Natural killer cell (primary cell): ENCODE measurements at regions not wholly inside any gene's neighbourhood (a gene's known extent, or its start where the extent isn't known, plus 50 kb on each side); places are given as distances from the start of the nearest gene placed in this dataset.

Experiments used
- ATAC-seq, 3 donors: fragments of 150-1000 bp in 2 of 3; fragments of 200-7000 bp in 1 of 3; cut with Tn5 transposase; 1 replicate in 1 of 3; 2 replicates in 2 of 3; pipeline ENCODE4 v1.10.0; 2021; ENCODE audit warnings: mild to moderate bottlenecking in 2 of 3, moderate library complexity in 2 of 3
- DNase-seq, 2 donors: peaks; one replicate each; pipeline versions ENCODE4 v3.0.0 to v3.0.0-alpha.2; 2013 to 2021; ENCODE audit warnings: mixed read lengths in 1 of 2
- H3K27ac ChIP-seq: one replicate; pipeline ENCODE4 v1.5.1; 2013; ENCODE audit warnings: mild to moderate bottlenecking, low read length
- H3K27me3 ChIP-seq: one replicate; pipeline ENCODE4 v1.6.1; 2013; ENCODE audit warnings: low read length; ENCODE audit not compliant: control insufficient read depth, insufficient read depth
- H3K36me3 ChIP-seq: one replicate; pipeline ENCODE4 v1.6.1; 2013; ENCODE audit warnings: low read length; ENCODE audit not compliant: control insufficient read depth, insufficient read depth
- H3K4me1 ChIP-seq: one replicate; pipeline ENCODE4 v1.6.1; 2013; ENCODE audit warnings: low read length; ENCODE audit not compliant: control insufficient read depth, insufficient read depth
- H3K4me3 ChIP-seq: one replicate; pipeline ENCODE4 v1.5.1; 2013; ENCODE audit warnings: low read length
- H3K9me3 ChIP-seq: one replicate; pipeline ENCODE4 v1.6.1; 2013; ENCODE audit warnings: low read length; ENCODE audit not compliant: control insufficient read depth, insufficient read depth
- H3K27ac Mint-ChIP-seq, 2 donors: one replicate each; pipeline ENCODE4 v1.8.0; 2022; ENCODE audit warnings: mild to moderate bottlenecking in 2 of 2, mixed read lengths in 2 of 2, moderate library complexity in 1 of 2
- H3K27me3 Mint-ChIP-seq, 2 donors: one replicate each; pipeline ENCODE4 v1.8.0; 2022; ENCODE audit warnings: low read depth in 2 of 2, mixed read lengths in 2 of 2
- H3K36me3 Mint-ChIP-seq: one replicate; pipeline ENCODE4 v1.8.0; 2022; ENCODE audit warnings: mixed read lengths
- H3K4me1 Mint-ChIP-seq, 2 donors: one replicate each; pipeline ENCODE4 v1.8.0; 2022; ENCODE audit warnings: mixed read lengths in 2 of 2
- H3K4me3 Mint-ChIP-seq: one replicate; pipeline ENCODE4 v1.8.0; 2022; ENCODE audit warnings: mild to moderate bottlenecking, moderate library complexity, mixed read lengths
- H3K9me3 Mint-ChIP-seq, 2 donors: one replicate each; pipeline ENCODE4 v1.8.0; 2022; ENCODE audit warnings: mixed read lengths in 2 of 2
- WGBS: methylation state at CpG from one replicate; pipeline ENCODE4 v1.1.7; 2013; ENCODE audit warnings: missing lambda C conversion rate; ENCODE audit not compliant: insufficient coverage; 5-methylcytosine and 5-hydroxymethylcytosine counted together
- intact Hi-C: fragments of 100-400 bp; cut with micrococcal nuclease; formaldehyde crosslinking; loops from one replicate; pipeline ENCODE4 v1.14.2; 2022
- TF ChIP-seq, protein P1 (sequence below): fragments of 200-600 bp; IDR thresholded peaks from one replicate; pipeline ENCODE4 v1.8.0; 2022; ENCODE audit warnings: antibody characterized with exemption

DNA sequence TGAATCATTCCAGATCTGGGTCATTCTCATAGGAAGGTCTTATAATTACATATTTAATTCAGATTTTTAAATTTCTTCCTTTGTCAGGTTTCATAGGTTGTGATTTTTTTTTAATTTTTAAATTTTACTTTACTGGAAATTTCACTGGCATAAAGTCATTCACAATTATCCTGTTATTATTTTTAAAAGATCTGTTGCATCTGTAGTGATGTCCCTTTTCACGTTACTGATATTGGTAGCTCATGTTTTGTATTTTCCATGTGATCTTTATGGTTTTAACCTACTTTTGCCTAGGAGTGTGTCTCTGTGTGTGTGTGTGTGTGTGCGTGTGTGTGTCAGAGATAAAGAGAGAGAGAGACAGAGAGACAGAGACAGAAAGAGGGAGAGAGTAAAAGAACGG lies 216.6 kb upstream of the KCNJ16 start:
- Mint-ChIP-seq H3K27ac (no peak overlapping the region), H3K9me3 (peaks cover 2 to 5% of the 10 kb centered on the region in 2 donors), H3K4me3 (no peak overlapping the region), H3K27me3 (no peaks in the 10 kb centered on the region), H3K4me1 (no peaks in the 10 kb centered on the region), H3K36me3 (no peaks in the 10 kb centered on the region)
- TF ChIP-seq, protein P1, sequence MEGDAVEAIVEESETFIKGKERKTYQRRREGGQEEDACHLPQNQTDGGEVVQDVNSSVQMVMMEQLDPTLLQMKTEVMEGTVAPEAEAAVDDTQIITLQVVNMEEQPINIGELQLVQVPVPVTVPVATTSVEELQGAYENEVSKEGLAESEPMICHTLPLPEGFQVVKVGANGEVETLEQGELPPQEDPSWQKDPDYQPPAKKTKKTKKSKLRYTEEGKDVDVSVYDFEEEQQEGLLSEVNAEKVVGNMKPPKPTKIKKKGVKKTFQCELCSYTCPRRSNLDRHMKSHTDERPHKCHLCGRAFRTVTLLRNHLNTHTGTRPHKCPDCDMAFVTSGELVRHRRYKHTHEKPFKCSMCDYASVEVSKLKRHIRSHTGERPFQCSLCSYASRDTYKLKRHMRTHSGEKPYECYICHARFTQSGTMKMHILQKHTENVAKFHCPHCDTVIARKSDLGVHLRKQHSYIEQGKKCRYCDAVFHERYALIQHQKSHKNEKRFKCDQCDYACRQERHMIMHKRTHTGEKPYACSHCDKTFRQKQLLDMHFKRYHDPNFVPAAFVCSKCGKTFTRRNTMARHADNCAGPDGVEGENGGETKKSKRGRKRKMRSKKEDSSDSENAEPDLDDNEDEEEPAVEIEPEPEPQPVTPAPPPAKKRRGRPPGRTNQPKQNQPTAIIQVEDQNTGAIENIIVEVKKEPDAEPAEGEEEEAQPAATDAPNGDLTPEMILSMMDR: no peak
- no peaks in the 10 kb centered on the region for H3K36me3 ChIP-seq
- H3K4me1 ChIP-seq: no peaks in the 10 kb centered on the region
- no peak overlapping the region for H3K27ac ChIP-seq
- ATAC-seq (no peak), DNase-seq (no peak)
- no peaks in the 10 kb centered on the region for H3K9me3 ChIP-seq
- no peaks in the 10 kb centered on the region for H3K27me3 ChIP-seq
- intact Hi-C loops: no loop called here
- WGBS: 40% methylated on average over 2 of the region's 3 CpGs
- no peak overlapping the region for H3K4me3 ChIP-seq

DNA sequence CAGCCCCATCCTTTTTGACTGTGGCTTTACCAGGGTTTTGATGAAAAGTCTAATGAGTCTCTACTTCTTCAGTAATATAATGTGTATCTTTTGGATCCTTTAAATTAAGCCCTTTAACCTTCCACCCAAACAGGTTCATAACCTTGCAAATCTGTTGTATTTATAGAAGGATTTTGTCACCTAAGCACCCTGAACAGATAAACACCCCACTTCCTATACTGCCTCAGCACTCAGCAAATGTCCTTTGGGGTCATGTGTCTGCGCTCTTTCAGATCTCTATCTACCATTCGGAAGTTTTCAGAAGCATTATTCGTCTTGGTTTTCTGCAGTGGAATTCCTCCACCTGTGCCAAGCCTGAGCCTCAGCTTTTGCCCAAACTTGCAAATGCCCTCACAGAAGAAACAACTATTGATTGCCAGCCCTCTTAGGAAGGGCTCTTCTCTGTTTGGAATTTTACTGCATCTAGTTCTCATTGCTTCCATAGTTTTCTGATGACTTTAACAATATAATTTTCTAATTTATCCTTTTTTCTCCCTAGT lies 214.8 kb upstream of the KCNJ16 start:
- peaks cover 2 to 4% of the 10 kb centered on the region in 2 donors for H3K9me3 Mint-ChIP-seq
- no peaks in the 10 kb centered on the region for H3K36me3 ChIP-seq
- ATAC-seq (no peak), DNase-seq (no peak)
- TF ChIP-seq, protein P1: no peak
- no peak overlapping the region for H3K27ac ChIP-seq
- H3K27ac Mint-ChIP-seq: no peak overlapping the region
- no peaks in the 10 kb centered on the region for H3K4me1 Mint-ChIP-seq
- no peaks in the 10 kb centered on the region for H3K27me3 Mint-ChIP-seq
- H3K4me3 ChIP-seq: no peak overlapping the region
- intact Hi-C loops: no loop called here
- no peaks in the 10 kb centered on the region for H3K27me3 ChIP-seq
- WGBS: 93% methylated on average over 3 of the region's 3 CpGs
- H3K36me3 Mint-ChIP-seq: no peaks in the 10 kb centered on the region
- H3K4me1 ChIP-seq: no peaks in the 10 kb centered on the region
- H3K4me3 Mint-ChIP-seq: no peak overlapping the region
- H3K9me3 ChIP-seq: no peaks in the 10 kb centered on the region

DNA sequence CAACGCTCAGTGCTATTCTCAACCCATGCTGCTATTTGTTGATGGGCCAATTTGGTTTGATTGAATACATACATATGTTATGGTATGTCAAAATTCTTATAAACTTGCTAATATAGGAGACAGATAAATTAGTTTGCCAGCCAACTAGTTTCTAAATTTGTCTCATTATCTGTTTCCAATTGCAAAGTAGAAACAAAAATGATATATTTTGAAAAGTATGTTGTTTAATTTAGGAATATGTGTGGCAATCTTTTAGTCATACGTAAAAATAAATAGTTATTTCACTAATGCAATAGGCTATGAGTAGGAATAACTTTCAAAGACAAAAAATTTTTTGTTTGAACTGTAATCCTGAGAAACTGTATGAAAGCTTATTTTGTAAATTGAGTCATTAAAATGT lies 210.6 kb upstream of the KCNJ16 start:
- Histone ChIP-seq H3K36me3 (no peaks in the 10 kb centered on the region), H3K9me3 (no peaks in the 10 kb centered on the region), H3K4me1 (no peaks in the 10 kb centered on the region), H3K27me3 (no peaks in the 10 kb centered on the region), H3K27ac (no peak overlapping the region), H3K4me3 (no peak overlapping the region)
- Mint-ChIP-seq H3K9me3 (peaks cover 5 to 6% of the 10 kb centered on the region in 2 donors), H3K27me3 (no peaks in the 10 kb centered on the region), H3K27ac (no peak overlapping the region), H3K4me3 (no peak overlapping the region), H3K36me3 (no peaks in the 10 kb centered on the region), H3K4me1 (no peaks in the 10 kb centered on the region)
- intact Hi-C loops: no loop called here
- 100% methylated on average over 1 of the region's 2 CpGs for WGBS
- TF ChIP-seq, protein P1: no peak
- ATAC-seq (no peak), DNase-seq (no peak)

DNA sequence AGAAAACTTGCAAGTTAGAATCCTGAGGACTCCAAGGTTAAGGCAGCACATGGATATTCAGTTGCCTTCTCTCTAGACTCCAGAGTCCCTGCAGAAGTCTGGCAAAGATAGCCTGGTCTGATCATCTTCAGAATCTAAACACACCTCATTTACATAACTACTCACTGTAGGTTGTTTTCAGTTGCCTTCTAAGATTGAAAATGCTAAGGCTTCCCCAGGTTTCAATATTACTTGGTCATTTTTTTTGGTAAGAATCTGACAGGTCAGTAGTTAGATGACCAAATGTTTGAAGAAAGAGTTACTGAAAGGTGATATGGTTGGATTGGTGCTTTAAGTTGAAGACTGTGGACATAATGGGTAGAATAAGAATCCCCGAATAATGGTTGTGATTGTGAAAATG lies 205.4 kb upstream of the KCNJ16 start:
- ATAC-seq: no peak
- TF ChIP-seq, protein P1: no peak
- Histone ChIP-seq H3K9me3 (no peaks in the 10 kb centered on the region), H3K36me3 (no peaks in the 10 kb centered on the region), H3K27ac (no peak overlapping the region), H3K4me3 (no peak overlapping the region), H3K4me1 (no peaks in the 10 kb centered on the region), H3K27me3 (no peaks in the 10 kb centered on the region)
- 90% methylated on average over 1 of the region's 1 CpG for WGBS
- H3K27me3 Mint-ChIP-seq: no peaks in the 10 kb centered on the region
- no peak overlapping the region for H3K4me3 Mint-ChIP-seq
- no peaks in the 10 kb centered on the region for H3K36me3 Mint-ChIP-seq
- DNase-seq: no peak
- no peak overlapping the region for H3K27ac Mint-ChIP-seq
- H3K9me3 Mint-ChIP-seq: peaks cover 7 to 13% of the 10 kb centered on the region in 2 donors
- intact Hi-C loops: no loop called here
- H3K4me1 Mint-ChIP-seq: no peaks in the 10 kb centered on the region
